IPS-18c (cell line): ENCODE measurements at regions not wholly inside any gene's neighbourhood (a gene's known extent, or its start where the extent isn't known, plus 50 kb on each side); places are given as distances from the start of the nearest gene placed in this dataset.

ENCODE experiments used
- H3K4me3 ChIP-seq: 2 replicates; pipeline ENCODE4 v1.7.0; 2013; ENCODE audit warnings: low read depth, mild to moderate bottlenecking, low read length, moderate library complexity; ENCODE audit not compliant: insufficient read depth
- H3K9me3 ChIP-seq: one replicate; pipeline ENCODE4 v1.6.1; 2013; ENCODE audit warnings: mild to moderate bottlenecking, low read length, moderate library complexity; ENCODE audit not compliant: control insufficient read depth, insufficient read depth

GRCh38 chr14:55760789-55761566 is 181.0 kb downstream of the KTN1 start:
- no peaks in the 10 kb centered on the region for H3K9me3 ChIP-seq
- H3K4me3 ChIP-seq, result no peak overlapping the region

DNA sequence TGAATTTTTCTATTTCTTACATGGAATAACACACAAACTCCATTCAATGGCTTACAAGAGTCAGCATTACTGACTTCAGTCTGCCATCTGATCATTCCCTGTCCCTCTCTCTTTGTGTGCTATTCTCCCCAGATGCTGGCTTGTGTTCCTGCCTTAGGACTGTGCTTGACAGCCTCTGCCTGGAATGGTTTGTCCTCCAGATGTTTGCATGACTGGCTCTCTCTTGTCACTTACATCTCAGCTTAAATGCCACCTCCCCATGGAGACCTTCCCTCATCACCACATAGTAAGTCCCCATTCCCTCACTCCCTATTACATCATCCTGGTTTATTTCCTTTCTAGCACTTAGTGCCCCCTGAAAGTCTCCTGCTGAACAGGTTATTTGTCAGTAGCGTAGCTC is 181.6 kb downstream of the KTN1 start:
- Histone ChIP-seq H3K9me3 (no peaks in the 10 kb centered on the region), H3K4me3 (no peak overlapping the region)

DNA sequence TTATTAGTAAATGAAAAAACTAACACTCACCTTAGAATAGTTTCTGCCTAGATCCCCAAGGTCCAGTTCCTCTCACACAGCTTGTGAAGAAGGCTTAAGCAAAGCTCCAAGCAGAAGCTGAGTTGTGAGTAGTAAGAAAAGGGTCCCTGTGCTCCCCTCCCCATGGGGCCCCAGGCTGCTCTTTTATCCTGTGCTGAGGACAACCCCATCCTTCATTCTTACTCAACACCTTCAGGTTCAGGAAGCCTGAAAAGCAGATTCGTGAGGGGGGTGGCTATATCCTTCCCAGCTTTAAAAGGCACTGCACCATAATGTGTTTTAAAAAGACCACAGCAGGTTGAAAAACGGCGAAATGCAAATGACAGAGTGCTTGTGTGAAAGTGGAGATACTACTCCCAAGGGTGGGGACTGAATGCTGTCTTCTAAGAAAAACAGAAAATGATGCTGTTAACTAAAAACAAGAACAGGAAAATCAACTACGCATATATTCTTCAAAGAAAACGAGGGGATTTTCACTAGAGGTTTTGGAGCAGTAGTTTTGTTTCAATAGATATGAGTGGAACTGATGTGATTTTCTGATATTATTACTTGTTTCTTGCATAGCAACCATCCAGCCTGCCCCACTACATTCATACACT is 182.7 kb downstream of the KTN1 start:
- no peak overlapping the region for H3K4me3 ChIP-seq
- no peaks in the 10 kb centered on the region for H3K9me3 ChIP-seq

DNA sequence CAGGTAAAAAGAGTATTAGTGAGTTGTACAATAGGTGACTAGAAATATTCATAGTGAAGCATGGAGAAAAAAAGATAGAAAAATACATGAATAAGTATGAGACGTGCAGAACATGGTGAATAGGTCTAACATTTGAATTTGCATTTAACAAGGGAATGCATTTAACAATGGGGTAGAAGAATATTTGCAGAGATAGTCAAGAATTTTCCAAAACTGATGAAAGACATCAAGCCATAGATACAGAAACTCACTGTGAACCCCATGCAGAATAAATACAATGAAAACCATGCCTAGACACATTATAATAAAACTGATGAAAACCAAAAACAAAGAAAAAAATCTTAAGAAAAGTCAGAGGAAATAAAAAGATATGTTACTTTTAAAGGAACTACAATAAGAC is 184.8 kb downstream of the KTN1 start:
- Histone ChIP-seq H3K9me3 (no peaks in the 10 kb centered on the region), H3K4me3 (no peak overlapping the region)

DNA sequence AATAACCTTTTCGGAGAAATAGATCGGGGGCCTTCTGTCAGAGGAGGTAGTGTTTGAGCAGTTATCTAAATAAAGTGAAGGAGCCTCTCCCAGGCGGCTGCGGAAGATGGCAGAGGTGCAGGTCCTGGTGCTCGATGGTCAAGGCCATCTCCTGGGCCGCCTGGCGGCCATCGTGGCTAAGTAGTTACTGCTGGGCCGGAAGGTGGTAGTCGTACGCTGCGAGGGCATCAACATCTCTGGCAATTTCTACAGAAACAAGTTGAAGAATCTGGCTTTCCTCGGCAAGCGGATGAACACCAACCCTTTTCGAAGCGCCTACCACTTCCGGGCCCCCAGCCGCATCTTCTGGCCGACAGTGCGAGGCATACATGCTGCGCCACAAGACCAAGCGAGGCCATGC is 186.1 kb downstream of the KTN1 start:
- no peaks in the 10 kb centered on the region for H3K9me3 ChIP-seq

GRCh38 chr14:55767286-55767685 is 187.3 kb downstream of the KTN1 start:
- Histone ChIP-seq H3K9me3 (no peaks in the 10 kb centered on the region), H3K4me3 (no peak overlapping the region)

More for the DNA sequence above, 186.1 kb downstream of the KTN1 start:
- H3K4me3 ChIP-seq, result no peak overlapping the region

DNA sequence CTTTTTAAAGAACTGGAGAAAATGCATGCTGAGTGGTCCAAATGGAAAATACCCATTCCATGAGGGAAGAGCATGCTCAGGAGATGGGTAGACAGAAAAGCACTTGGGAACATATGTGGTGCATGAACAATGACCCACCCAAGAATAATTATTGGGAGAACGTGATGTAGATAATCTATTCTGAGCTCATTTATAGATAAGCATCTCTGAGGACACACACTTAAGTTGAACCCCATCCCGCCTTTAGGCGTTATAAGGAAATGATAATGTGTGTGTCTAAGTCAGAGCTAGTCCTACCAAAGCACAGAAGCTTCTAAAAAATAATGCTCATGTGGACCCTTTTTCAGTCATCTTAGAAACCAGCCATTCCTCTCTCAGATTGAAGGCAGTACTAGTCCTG is 189.9 kb downstream of the KTN1 start:
- Histone ChIP-seq H3K9me3 (no peaks in the 10 kb centered on the region), H3K4me3 (no peak overlapping the region)

GRCh38 chr14:55771242-55771981 is 191.4 kb downstream of the KTN1 start:
- Histone ChIP-seq H3K9me3 (no peaks in the 10 kb centered on the region), H3K4me3 (no peak overlapping the region)

DNA sequence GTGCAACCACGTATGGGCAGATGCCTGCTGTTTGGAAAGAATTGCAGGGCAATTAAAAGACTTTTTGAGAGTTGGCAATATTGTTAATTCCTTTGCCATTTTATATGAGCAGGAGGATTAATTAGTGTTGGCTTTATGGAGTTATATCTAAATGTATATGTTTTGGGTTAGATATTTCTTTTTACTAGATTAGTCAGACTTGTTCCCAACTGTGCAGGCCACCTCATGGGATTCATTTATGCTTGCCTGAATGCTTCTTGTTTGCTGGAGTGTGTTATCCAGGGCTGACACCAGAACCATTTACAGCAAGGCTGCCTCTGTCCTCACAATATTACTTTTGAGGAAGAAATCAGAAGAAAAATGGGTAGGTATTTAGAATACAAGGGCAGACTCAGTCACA is 192.5 kb downstream of the KTN1 start:
- no peak overlapping the region for H3K4me3 ChIP-seq
- no peaks in the 10 kb centered on the region for H3K9me3 ChIP-seq

GRCh38 chr14:55773312-55773711 is 193.3 kb downstream of the KTN1 start:
- H3K9me3 ChIP-seq, result no peaks in the 10 kb centered on the region
- H3K4me3 ChIP-seq, result no peak overlapping the region

DNA sequence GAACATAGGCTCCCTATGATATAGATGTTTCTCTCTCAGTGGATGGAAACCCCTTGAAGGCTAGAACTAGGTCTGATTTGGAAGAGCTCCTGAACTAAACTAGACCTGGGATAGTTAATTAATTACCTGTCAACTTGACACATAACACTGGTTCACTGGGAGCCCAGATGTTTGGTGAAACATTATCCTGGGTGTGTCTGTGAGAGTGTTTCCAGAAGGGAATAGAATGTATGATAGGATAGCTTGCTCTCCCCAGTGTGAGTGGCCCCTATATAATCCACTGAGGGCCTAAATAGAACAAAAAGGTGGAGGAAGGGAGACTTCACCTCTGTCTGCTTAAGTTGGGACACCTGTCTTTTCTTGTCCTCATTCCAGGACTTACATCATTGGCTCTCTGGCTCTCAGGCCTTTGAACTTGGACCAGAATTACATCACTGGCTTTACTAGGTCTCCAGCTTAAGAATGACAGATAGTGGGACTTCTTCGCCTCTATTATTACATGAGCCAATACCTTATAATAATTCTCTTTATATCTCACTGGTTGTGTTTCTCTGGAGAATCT is 194.1 kb downstream of the KTN1 start:
- no peak overlapping the region for H3K4me3 ChIP-seq
- no peaks in the 10 kb centered on the region for H3K9me3 ChIP-seq

DNA sequence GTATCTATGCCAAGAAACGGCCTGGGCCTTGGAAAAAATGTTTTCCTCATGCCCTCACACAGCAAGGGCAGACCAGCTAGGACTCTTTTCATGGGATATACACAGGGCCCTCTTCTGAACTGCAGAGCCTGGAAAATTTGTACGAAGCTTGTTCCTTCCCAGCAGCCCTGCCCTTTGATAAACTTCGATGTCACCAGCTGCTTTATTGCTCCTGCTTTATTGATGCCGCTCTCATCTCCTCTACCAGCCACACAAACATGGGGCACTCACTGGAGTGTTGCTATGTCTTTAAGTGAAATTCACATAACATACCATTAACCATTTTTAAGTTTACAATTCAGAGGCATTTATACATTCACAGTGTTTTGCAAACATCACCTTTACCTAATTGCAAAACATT is 197.9 kb downstream of the KTN1 start:
- Histone ChIP-seq H3K9me3 (no peaks in the 10 kb centered on the region), H3K4me3 (no peak overlapping the region)

DNA sequence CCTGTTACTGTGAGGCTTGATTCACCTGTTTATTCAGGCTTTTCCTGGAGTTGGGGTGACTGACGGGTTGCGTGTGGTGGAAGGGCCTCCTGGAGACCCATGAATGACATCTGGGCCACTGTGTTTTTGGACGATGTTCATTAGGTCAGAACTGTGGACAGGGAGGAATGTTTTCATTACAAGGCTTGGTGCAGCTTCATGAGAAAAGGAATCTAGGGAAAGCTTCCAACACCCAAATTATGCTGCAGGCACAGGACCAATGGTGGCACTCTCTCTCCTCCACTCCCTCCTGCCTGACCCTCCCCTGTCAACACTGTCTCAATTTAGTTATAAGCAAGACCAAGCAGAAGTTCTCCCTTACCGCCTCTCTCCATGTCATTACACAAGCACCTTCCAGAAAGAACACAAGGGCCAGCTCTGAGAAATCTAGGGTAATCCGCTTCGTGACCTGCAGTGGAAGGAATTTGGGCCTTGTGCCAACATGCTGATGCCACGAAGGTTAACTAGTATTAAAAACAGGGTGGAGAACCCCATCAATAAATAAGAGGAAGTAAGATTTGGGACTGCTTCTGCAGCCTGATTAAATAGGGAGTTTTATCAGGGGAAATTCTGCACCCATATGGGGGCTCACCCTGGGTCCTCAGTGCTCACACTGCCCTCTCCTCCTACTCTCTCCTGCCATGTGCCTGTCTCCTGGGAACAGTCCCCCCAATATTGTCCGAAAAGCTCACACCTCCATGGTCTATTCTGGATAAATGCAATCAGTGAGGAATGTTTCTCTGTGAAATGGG is 200.3 kb downstream of the KTN1 start:
- H3K9me3 ChIP-seq, result no peaks in the 10 kb centered on the region
- no peak overlapping the region for H3K4me3 ChIP-seq

DNA sequence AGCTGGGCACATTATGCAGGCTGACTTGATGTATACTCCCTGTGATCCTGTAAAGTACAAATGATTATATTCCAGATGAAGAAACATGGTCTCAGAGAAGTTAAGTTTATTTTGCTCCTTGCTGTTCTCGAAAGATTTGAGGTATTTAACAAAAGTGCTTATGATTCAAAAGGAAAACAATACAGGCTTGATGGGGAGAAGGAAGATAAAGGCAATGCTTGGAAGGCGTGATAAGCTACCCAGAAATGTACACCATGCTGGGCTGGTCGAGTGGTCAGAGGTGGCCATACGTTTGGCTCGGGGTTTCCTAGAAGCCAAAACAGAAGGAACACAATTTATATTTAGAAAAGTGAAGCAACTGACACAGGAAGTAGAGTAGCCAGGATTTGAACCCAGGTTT is 201.0 kb downstream of the KTN1 start:
- Histone ChIP-seq H3K4me3 (no peak overlapping the region), H3K9me3 (no peaks in the 10 kb centered on the region)

GRCh38 chr14:55782166-55782565 is 202.2 kb downstream of the KTN1 start:
- Histone ChIP-seq H3K4me3 (no peak overlapping the region), H3K9me3 (no peaks in the 10 kb centered on the region)

DNA sequence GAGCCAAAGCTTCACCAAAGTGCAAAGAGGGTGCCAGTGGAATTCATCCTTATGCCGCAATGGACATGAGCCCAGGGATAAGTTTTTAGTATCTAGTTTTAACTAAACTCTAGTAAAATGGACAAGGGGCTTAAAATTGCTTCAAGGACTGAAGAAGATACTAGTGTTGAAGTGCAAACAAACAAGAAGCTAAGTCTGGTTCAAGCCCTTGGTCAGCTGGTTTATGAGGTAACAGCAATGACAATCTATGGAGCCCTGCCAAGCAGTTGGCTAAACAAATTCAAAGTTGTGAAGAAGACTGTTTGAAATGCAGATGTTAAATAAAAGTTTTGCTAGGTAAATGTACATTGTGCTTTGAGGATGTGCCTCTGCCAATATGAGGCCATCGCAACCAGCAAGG is 209.4 kb downstream of the KTN1 start:
- no peaks in the 10 kb centered on the region for H3K9me3 ChIP-seq
- no peak overlapping the region for H3K4me3 ChIP-seq
